ENCODE measurements at regions not wholly inside any gene's neighbourhood (a gene's known extent, or its start where the extent isn't known, plus 50 kb on each side); places are given as distances from the start of the nearest gene placed in this dataset.

GRCh38 chr9:1298046-1298445 lies 247.9 kb downstream of the DMRT2 start:
- H3K36me3 Mint-ChIP-seq (ENCODE audit: low read depth) = no peaks in the 10 kb centered on the region
- no peaks in the 10 kb centered on the region for H3K4me1 Mint-ChIP-seq
- no peaks in the 10 kb centered on the region for H3K27me3 Mint-ChIP-seq (ENCODE audit: low read depth)
- H3K4me3 Mint-ChIP-seq = no peak overlapping the region
- H3K27ac Mint-ChIP-seq = peak overlapping the region in 2 of 3 experiments; percentile 2 to 5
- TF ChIP-seq CTCF (IDR thresholded peaks at IDR 0.05; ENCODE audit: unreplicated experiment in 3 of 3) = no peak
- H3K9me3 Mint-ChIP-seq = peaks cover 2% of the 10 kb centered on the region

GRCh38 chr9:1300941-1301340 lies 250.8 kb downstream of the DMRT2 start:
- H3K9me3 Mint-ChIP-seq = peaks cover 2% of the 10 kb centered on the region
- TF ChIP-seq CTCF (IDR thresholded peaks at IDR 0.05; ENCODE audit: unreplicated experiment in 3 of 3) = no peak
- H3K27me3 Mint-ChIP-seq (ENCODE audit: low read depth) = no peaks in the 10 kb centered on the region
- H3K36me3 Mint-ChIP-seq (ENCODE audit: low read depth) = no peaks in the 10 kb centered on the region
- no peaks in the 10 kb centered on the region for H3K4me1 Mint-ChIP-seq
- H3K4me3 Mint-ChIP-seq = no peak overlapping the region
- peak overlapping the region in 1 of 3 experiments; percentile 61 for H3K27ac Mint-ChIP-seq

- Mint-ChIP-seq H3K27me3 (ENCODE audit: low read depth) (peaks cover 4% of the 10 kb centered on the region), H3K9me3 (no peaks in the 10 kb centered on the region)
These were observed 253.8 kb downstream of the DMRT2 start for GRCh38 chr9:1303932-1304331.

GRCh38 chr9:1311462-1312042 lies 261.4 kb downstream of the DMRT2 start:
- H3K4me1 Mint-ChIP-seq = no peaks in the 10 kb centered on the region
- H3K36me3 Mint-ChIP-seq (ENCODE audit: low read depth) = no peaks in the 10 kb centered on the region
- no peak overlapping the region for H3K4me3 Mint-ChIP-seq
- peaks cover 4% of the 10 kb centered on the region for H3K27me3 Mint-ChIP-seq (ENCODE audit: low read depth)
- no peak for TF ChIP-seq CTCF (IDR thresholded peaks at IDR 0.05; ENCODE audit: unreplicated experiment in 3 of 3)
- peaks cover 15% of the 10 kb centered on the region for H3K9me3 Mint-ChIP-seq
- H3K27ac Mint-ChIP-seq = no peak overlapping the region

More at GRCh38 chr9:1303932-1304331, 253.8 kb downstream of the DMRT2 start:
- H3K4me1 Mint-ChIP-seq = no peaks in the 10 kb centered on the region
- H3K4me3 Mint-ChIP-seq = no peak overlapping the region
- no peaks in the 10 kb centered on the region for H3K36me3 Mint-ChIP-seq (ENCODE audit: low read depth)
- TF ChIP-seq CTCF (IDR thresholded peaks at IDR 0.05; ENCODE audit: unreplicated experiment in 3 of 3) = no peak
- H3K27ac Mint-ChIP-seq = no peak overlapping the region

- H3K4me1 Mint-ChIP-seq = peaks cover 29% of the 10 kb centered on the region
- H3K27me3 Mint-ChIP-seq (ENCODE audit: low read depth) = peaks cover 3% of the 10 kb centered on the region
- peaks cover 12% of the 10 kb centered on the region for H3K9me3 Mint-ChIP-seq
- no peak overlapping the region for H3K4me3 Mint-ChIP-seq
- H3K27ac Mint-ChIP-seq = peak overlapping the region; percentile 25 to 50 (median 48)
- H3K36me3 Mint-ChIP-seq (ENCODE audit: low read depth) = no peaks in the 10 kb centered on the region
- TF ChIP-seq CTCF (IDR thresholded peaks at IDR 0.05; ENCODE audit: unreplicated experiment in 3 of 3) = no peak
These were observed 269.3 kb downstream of the DMRT2 start for GRCh38 chr9:1319436-1319835.

- H3K27me3 Mint-ChIP-seq (ENCODE audit: low read depth) = peaks cover 3% of the 10 kb centered on the region
These were observed 269.9 kb downstream of the DMRT2 start for GRCh38 chr9:1320051-1320557.

More at GRCh38 chr9:1320051-1320557, 269.9 kb downstream of the DMRT2 start:
- no peak for TF ChIP-seq CTCF (IDR thresholded peaks at IDR 0.05; ENCODE audit: unreplicated experiment in 3 of 3)
- peaks cover 9% of the 10 kb centered on the region for H3K9me3 Mint-ChIP-seq
- H3K4me3 Mint-ChIP-seq = no peak overlapping the region
- H3K27ac Mint-ChIP-seq = peak overlapping the region; percentile 25 to 50 (median 48)
- peaks cover 29% of the 10 kb centered on the region for H3K4me1 Mint-ChIP-seq
- H3K36me3 Mint-ChIP-seq (ENCODE audit: low read depth) = no peaks in the 10 kb centered on the region

Measured in nephron (organoid).